HG02610 (cell line): ENCODE measurements at regions not wholly inside any gene's neighbourhood (a gene's known extent, or its start where the extent isn't known, plus 50 kb on each side); places are given as distances from the start of the nearest gene placed in this dataset.

Experiments used
- ATAC-seq: cut with Tn5 transposase; IDR thresholded peaks from one replicate; pipeline ENCODE4 v1.9.1; 2021; ENCODE audit warnings: mild to moderate bottlenecking, moderate library complexity; ENCODE audit not compliant: unreplicated experiment

DNA sequence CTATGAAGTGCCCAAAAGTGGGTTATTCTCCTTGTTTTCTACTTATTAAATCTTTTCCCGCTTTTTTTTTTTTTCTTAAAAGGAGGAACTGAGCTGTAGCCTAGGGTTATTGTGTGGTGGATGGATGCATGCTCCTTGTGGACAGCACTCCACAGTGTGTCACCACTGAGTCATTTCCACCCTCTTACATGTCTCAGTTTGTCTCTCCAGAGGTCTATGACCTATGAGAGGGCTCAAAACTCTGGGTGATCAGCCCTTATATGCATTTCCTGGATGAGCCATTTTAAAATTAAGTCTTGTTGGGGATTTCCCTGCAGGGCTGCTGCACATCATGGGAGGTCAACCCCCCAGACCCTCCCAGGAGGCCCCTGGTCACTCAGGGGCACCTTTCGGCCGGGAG, 102.2 kb upstream of the MOCS2 start:
- peak; percentile 51 for ATAC-seq

DNA sequence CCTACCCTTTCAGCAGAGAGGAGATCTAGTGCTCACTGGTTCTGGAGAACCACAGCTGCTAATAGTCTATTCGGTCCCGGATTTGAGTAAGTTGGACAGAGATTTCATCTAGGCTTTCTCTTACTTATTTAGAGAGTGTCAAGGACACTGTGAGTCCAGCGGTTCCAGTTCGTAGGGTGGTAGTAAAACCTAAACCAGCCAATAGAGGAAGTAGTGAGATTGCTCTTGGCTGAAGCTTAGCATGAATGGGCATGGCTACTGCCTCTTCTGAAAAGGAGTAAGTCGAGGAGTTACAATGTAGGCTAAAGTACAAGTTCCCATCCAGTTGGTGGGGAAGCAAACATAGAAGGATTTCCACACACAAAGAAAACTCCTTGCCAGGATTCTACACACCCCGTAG, 109.6 kb upstream of the MOCS2 start:
- ATAC-seq = no peak

DNA sequence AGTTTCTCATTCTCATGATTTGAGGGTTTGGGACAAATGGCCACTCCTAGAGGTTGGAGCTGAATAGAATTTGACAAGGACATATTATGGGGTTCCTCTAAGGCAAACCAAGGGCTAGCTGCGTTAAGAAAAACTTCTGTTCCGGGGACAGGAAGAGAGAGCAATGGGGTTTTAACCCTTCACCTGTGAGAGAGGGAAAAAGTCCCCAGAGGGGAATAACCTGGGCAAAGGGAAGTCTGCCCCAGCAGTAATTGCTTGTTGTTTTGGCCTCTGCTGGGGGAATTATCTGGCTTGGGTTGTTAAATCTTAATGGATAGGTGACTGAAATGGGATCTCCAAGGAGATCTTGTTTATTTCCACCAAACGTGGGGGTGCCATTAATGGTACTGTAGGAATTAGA, 110.1 kb upstream of the MOCS2 start:
- ATAC-seq = no peak

DNA sequence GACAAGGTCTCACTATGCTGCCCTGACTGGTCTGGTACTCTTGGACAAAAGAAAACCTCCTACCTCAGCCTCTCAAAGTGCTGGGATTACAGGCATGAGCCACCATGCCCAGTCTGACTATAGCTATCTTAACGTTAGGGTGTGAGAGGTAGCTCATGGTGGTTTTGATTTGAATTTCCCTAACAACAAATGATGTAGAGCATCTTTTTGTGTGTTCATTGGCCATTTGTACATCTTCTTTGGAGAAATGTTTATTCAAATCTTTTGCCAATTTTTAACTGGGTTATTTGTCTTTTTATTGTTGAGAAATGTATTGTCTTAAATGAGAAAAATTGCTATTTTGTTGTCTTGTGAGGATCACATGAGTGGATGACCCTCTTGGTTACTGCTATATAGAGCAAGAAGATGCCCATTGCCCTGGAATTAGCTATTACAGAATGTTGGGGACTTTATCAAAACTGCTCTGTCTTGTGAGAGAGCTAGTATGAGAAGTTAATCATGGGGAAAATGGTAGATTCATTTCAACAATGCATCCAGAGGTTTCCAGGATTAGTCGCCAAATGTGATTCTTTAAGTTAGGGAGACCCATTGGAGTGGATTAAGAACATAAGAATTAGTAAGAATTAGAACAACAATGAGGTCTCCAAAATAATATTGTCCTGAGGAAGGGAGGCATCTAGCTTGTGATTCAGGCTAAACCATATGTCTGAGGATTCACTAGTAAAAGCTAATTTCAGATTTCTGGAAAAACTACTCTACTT, 124.3 kb upstream of the MOCS2 start:
- ATAC-seq = no peak

DNA sequence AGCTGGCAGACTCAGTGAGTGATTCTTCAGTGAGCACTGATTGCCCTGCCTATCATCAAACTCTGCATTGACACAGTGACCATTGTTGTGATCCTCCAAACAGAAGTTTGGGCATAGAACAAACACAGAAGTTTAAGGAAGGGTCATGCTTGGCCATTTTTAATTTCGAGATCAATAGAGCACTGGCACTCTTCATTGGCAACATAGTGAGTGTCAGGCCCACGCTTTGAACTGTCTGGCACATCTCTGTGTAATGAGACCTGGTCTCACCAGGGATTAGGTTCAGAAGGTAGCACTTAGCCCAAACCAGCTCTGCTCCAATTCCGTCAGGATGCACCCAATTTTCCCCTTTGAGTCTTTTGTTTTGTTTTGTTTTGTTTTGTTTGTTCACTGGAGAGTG, 127.1 kb upstream of the MOCS2 start:
- ATAC-seq = no peak

DNA sequence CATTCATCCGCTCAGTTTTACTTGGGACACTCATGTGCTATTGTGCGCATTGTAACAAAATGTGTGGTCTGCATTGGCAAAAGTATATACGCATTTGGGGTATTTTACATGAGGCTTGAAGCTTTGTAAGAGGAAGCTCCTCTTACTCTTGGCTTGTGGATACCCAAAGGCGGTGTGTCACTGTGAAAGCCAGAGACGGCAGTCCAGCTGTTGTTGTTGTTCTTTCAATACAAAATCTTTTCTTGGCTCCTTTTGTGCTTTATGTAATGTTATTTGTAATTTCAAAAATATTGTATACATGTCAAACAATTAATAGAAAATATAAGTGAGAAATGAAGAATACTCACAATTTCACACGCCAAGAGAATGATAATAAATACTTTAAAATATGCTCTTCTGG, 128.3 kb upstream of the MOCS2 start:
- ATAC-seq = no peak

DNA sequence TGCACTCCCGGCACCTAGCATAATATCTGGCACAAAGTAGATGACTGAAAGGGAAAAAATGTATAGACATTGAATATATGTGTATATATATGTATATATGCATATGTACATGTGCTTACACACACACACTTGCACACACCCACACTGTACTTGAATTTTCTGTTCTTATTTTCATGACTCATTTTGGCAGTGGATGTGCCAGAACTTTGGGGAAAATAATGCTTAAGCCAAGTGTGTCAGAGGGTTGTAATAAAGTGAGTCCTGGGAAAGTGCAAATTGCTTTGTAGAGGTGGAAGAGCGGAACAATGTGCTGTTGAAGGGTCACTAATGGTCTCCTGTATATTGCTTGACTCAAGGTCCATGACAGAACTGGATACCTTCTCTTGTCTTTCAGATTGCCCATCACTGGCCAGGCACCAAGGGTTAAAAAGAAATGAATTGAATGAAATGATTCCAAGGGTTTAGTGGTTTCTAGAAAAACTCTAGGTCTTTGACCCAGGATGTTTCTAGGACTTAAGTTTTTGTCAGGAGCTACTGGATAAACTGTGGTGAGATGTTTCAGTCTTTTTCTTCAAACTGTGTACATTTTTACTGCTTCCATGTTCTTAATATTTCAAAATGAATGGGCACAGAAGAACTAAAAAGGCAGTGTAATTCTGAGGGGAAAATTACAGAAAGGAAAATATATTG, 129.9 kb upstream of the MOCS2 start:
- no peak for ATAC-seq

DNA sequence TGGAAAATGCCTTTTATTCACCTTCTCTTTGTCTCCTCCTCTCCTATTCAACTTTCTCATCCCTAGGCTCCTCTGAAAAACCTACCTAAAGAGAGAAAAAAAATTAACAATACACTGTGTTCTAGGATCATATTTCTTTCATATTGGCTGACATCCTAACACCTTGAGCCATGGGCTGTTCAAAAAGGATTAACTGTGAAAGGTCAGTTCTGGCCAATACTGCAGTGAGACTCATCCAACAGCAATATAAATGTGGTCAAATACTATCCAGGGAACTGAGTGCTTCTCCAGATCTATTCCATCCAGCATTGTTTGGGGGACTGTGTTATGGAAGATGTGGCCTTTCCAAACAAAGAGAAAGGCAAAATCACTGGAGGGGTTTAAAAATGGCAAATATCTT, 131.1 kb upstream of the MOCS2 start:
- no peak for ATAC-seq

DNA sequence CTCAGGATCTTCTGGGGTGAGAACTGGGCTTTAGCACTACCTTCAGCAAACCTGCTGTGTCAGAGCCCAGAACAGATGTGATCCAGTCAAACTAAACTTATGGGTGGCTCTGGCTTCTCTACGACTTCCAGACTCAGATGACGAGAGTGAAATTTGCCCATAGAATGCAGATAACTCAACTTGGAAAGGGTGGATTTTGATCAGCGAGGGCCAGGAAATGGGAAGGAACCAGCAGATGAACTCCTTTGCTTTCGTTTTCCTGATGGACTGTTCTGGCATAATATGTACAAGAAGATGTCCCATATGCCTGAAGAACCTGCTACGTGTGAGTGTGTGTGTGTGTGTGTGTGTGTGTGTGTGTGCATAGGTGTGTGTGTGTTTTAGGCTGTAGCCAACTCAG, 132.0 kb upstream of the MOCS2 start:
- ATAC-seq = no peak

DNA sequence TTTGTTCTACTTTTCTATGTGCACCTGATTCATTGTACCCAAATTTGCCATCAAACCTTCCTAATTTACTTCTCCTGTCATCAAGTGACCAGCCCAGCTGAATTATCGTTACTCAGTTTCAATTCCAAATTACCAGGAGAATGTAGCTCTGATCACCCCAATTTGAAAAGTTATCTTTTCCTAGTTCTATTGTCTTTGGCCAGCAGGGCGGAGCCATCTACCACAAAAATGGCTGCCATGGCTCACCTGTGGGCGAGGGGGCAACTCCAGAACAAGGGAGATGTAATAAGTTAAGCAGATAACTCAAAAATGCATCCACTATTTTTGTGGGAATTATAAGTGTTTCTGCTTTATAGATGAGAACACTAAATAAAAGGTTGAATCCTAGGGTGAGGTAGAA, 133.8 kb upstream of the MOCS2 start:
- no peak for ATAC-seq

DNA sequence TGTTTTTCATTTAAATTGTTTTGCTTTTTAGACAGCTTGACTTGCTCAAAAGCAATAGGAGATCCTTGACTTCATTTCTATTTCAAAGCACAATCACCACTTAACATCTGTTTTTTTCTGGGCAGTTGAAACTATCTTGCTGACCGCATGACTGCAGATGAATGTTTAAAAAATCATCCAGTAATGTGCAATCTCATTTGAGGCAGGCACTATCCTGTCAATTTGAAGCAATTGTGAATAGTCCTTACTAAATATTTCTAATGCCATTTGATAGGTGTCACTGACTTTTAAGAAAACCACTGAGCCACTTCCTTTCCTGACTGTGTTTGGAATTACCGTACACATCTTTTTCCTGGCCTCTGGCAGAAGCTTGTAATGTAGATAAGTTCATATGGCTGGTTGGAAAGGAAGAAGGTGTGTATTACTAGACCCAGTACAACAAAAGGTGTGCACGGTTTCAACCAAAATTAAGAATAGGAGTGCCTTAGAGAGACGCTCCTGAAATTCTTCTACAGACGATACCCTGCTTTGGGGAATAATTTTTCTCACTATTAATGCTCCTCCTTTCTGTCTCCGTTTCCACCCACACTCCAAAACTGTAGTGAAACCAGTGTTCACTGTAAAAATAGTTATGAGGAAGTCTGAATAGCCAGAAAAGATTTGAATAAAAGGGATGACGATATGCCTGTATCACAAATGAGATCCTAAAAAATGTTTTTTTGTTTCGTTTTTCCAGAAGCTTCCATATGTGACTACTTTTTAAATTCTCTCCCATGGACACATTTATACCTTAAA, 136.7 kb upstream of the MOCS2 start:
- no peak for ATAC-seq

DNA sequence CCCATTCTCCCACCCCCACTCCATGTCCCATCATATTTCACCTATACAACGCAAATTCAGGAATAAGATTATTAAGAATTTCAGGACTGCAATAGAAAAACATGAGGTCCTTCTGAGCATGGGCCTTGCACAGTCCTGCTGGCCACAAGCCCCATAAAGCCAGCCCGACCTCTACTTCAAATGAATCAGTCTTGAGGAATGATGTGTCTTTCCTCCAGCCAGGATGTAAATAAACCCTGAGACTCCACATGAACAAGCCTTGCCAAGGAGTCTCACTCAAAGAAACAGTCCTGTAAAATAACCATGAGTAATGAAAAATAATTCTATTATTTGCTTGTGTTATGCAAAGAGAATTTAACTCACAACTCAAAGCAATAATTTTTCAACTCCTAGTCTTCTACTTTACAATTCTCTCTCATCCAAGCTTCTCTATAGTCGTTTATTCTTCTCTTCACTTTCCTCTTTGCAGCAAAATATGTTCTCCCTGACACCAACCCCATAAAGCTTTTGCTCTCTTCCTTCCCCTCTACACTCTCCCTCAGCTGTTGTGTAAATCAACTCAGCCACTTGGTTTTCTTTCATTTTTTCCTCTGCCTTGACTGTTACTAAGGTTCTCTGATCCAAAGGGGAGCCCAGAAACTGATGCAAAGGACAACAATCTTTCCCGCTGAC, 140.1 kb upstream of the MOCS2 start:
- no peak for ATAC-seq

DNA sequence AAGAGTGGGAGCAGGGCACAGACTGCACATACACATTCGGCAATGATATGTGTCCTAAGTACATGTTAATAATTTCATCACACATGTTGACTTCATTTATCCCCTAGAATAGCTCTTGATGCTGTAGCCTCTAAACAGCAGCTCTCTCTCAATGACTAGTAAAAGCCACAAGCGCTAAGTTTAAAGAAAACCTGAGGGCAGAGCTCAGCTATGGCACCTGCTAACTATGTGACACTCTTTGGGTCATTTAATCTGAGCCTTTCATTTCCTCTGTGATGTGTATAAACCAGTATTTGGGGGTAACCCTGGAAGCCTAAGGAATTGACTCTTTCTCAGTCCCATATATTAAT, 140.6 kb upstream of the MOCS2 start:
- no peak for ATAC-seq

DNA sequence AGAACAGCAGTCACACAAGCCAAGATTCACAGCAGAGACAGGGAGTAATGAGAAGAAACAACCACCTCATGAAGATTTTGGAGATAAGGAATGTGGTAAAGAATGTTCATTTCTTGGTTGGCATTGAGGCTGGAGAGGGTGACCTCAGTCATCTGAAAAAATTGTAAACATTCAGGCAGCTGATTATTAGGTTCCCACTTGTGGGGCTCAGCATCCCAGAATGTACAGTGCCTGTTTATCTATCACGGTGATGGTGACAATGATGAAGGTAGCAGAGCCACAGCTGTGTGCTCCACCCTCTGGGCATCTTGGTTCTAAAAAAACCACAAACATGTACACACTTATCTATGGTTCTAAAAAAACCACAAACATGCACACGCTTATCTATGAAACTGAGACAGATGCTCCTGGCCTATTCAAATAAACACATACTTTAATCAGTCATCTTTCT, 143.9 kb upstream of the MOCS2 start:
- ATAC-seq = no peak

DNA sequence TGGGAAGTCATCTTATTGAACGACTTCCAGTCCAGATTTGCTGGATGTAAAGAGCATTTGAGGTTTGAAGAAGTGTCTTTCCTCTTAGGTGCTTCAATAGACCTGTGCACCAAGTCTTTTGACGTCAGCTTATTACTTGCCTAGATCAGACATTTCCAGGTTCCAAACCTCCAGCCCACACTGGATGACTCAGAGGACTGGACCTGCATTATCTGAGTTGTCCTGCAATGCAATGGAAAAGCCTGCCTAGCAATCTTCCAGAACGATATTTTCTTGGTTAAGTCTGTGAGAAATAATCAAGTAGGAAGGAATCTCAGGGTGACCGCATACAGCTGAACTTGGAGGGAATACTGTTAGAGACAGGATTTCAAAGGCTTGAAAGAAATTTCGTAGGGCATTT, 147.2 kb upstream of the MOCS2 start:
- no peak for ATAC-seq

DNA sequence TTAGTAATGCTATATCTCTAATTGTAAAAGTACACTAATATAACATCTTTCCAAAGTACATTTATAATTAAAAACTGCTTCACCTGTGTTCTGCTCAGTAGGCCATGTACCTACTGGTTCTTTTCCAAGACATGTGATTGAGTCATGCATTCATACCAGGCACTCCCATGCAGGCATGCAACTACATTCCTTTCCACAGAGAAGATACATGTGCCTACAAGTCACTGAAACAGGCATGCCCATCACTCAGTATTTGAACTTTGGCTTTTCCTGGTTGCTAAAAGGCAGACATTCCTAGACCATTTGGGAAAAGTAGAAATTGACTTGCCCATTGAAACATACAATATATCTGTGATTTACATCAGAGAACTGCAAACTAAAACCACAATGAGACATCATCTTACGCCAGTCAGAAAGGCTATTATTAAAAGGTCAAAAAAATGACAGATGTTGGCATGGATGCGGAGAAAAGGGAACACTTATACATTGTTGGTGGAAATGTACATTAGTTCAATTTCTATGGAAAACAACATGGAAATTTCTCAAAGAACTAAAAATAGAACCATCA, 148.3 kb upstream of the MOCS2 start:
- no peak for ATAC-seq

DNA sequence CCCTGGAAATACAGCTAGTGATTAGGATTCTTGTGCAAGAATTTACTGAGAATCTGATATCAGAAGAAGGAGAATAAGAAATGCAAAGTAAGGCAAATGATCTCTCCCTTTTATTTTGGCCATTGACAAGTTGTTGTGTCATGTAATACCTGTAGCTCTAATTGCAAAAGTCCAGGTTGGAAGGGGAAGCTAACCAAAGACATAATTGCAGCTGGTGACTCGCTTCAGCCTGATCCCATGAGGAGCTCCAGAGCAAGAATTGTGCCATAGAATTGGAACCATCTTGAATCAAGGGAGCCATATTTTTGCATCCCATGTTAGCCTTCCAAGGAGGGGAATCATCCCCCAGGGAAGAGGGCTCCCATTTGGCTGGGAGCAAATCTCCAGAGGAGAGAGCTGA, 149.6 kb upstream of the MOCS2 start:
- ATAC-seq = no peak

DNA sequence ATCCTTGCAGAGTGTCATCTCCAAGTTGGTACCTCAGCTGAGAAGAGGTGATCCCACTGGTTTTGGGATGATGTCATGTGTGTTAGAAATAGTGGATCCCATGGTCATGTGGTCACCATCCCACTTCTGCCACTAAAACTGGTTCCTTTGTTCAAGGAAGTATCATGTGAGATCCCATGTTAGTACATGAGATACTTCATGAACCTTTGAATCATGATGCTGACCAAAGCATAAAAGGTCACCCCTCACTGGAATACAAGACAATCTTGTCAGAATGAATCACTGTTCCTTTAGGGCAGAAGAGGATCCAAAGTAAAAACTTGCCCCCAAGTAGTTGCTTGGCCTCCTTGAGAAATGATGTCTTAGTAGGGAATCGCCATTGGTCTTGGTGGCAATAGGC, 150.9 kb upstream of the MOCS2 start:
- no peak for ATAC-seq

DNA sequence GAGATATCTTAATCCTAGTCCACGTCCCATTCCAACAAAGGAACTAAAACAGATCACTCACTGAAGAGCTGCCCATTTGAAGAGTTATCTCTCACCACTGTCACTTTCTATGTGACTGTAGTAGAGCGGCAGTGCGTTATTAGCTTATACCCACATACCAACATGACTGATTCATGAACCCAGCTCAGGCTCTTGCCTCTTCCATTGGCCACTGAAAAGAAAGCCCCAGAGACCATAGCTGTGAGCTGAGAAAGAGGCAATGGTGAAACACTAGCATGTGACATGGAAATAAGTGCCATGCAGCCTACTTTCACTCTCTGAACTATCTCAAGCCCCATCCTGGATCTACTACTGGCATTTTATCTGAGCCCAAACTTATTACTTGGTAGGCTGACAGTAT, 151.7 kb upstream of the MOCS2 start:
- ATAC-seq = no peak

DNA sequence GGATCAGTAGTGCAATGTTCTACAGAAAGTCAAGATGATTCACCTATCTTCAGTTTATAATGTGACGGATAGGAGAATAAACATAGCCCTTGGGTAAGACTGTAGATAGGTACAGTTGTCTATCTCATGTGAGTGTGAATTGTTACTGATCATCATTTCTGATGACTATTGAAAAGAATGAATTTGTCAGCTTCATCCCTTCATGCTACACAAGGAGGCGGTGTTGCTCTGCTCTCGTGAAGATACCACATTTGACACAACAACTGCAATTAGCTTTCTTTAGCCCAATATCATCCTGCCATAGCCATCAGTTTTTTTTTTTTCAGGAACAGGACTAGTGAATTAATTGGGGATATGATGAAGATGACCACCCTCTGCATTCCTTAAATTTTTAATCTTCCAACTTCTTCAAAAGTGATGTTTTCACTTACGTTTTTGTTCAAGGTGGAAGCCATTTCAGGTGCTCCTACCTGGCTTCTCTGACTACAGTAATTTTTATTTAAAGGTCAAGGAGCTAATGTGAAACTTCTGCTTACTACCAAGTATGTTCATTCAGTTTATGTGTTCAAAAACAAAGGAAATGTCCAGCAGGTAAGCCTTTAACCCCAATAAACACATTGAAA, 152.9 kb upstream of the MOCS2 start:
- no peak for ATAC-seq

DNA sequence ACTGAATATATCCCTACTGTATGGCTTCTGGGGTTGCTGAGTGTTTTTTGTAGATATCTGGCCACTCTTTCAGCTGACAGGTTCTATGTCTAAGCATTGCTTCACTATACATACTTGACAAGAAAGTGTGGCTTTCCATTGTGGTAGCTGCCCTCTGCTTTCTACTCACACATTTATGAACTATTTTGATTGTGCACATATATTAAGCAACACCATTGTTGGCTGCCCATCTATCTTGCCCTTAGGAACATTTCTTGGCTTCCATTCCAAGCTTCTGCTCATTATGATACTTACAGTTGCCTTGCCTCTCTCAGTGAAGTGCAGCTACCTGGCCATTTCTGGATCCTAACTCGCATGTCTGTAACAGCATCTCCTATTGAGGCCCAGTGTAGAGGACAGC, 153.6 kb upstream of the MOCS2 start:
- no peak for ATAC-seq
